H54 (cell line): ENCODE measurements at regions not wholly inside any gene's neighbourhood (a gene's known extent, or its start where the extent isn't known, plus 50 kb on each side); places are given as distances from the start of the nearest gene placed in this dataset.
"Not testable (repeated sequence)": the region's sequence is repeated elsewhere in the genome, so short reads cannot be mapped to it uniquely, and the experiment has no call there.

Experiments
- DNase-seq: peaks from one replicate; pipeline ENCODE4 v3.0.0; 2011; ENCODE audit warnings: low spot score, mixed read lengths; ENCODE audit not compliant: insufficient read length
- FAIRE-seq: peaks from 3 replicates; lab custom pipeline; 2011; peaks lifted over from hg19 to GRCh38; lab: Jason Lieb, UNC
- POLR2A ChIP-seq: IDR thresholded peaks from 2 replicates; pipeline ENCODE4 v1.6.1; 2011; ENCODE audit warnings: low read depth, mild to moderate bottlenecking, low read length

DNA sequence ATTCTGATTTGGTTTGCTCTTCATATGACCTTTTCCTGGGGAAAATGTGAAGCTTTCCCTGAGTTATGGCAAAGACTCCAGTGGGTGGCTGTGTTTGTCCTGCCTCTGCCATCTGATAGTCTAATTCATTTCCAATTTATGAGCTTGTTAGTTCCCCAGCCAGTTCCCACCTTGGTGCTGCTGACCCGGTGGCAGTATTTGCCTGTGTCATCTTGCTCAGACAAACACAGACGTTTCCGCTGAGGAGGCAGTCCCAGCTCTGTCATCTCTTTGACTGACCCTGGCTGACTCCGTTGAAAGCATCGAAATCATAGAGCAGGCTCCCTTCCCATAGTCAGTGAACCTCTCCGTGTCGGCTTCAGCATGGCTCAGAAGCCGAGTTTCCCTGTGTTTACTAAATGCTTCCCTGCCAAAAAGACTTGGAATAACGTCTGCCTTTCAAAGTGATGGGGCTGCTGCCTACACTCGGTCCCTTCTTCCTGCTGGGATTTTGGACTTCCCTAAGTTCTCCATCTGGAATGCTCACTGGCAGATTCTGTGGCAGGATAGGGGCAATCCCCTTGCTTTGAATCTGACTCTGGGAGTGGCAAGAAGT is 538.3 kb downstream of the NPIPA7 start:
- FAIRE-seq (no peak), DNase-seq (no peak)
- no peak for TF ChIP-seq POLR2A

DNA sequence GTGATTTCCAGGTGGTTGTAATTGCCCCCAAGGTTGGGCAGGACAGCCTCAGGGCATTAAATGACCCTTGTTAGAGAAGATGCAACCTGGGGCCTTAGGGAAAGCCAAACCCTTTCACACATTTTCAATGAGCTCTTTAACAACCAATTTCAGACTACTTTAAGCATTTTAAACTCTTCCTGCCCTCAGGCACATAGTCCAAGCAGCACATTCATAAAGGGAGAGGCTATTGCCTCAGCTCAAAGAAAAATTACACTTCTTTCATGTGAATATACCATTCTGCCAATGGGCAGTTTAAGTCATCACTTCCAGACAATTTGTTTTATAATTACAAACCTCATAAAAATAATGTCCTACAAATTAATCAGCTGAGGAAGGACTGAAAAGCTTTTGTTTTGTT is 544.5 kb downstream of the NPIPA7 start:
- FAIRE-seq, result no peak
- no peak for TF ChIP-seq POLR2A

DNA sequence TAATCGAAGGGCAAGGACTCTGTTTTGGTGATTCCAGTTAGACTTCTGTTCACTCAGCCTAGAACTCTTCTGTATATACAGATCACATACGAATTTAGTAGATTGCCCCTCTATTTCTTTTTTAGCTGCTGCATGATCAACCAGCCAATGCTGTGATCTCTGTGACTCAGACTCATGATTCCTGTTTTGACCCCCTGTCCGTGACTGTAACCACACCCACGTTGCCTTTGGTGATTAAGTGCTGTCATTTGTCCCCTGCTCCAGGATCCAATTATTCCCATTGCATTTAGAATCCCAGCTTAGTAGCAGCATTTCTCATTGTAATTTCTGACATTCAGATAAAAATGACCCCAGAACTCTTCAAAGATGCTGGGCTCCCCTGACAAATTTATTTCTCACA is 545.7 kb downstream of the NPIPA7 start:
- DNase-seq, result no peak
- FAIRE-seq, result no peak
- no peak for TF ChIP-seq POLR2A

More for the DNA sequence above, 544.5 kb downstream of the NPIPA7 start:
- no peak for DNase-seq

DNA sequence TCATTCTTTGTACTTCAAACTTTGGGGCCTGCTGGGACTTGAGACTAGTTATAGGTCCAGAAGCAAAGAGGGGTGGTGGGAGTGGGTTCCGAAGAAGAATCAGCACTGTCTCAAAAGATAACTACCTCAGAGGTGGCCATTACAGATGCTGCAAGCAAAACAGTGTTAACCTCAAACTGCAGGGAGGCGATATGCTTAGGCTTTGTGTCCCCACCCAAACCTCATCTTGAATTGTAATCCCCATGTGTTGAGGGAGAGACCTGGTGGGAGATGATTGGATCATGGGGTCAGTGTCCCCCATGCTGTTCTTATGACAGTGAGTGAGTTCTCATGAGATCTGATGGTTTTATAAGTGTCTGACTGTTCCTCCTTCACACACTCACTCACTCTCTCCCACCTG is 545.3 kb downstream of the XYLT1 start:
- no peak for TF ChIP-seq POLR2A
- no peak for DNase-seq
- no peak for FAIRE-seq

DNA sequence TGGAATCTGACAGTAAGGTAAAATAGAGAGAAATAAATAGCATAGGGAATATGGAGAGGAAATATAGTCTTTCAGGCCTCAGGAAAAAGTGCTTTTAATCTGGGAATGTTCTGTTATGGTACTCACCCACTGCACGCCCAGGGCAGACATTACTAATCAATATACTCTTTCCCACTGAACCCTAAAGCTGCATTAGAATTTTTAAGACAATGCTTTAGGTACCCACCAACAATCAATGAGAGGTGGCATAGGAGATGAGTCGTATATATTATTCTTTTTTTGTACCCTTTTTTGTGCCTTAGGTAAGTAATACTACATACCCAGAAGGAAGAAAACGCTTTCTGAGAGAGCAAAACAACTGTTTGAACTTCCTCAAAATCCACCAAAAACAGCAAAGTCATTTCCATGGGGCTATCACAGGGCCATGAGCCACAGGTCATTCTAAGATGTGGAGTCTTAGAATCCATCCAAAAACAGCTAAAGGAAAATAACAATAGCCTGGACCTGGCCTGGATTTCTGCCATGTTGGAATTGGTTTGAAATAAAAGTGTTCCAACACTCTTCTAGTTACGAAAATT is 542.1 kb downstream of the XYLT1 start:
- DNase-seq, result no peak
- no peak for FAIRE-seq
- TF ChIP-seq POLR2A, result no peak

DNA sequence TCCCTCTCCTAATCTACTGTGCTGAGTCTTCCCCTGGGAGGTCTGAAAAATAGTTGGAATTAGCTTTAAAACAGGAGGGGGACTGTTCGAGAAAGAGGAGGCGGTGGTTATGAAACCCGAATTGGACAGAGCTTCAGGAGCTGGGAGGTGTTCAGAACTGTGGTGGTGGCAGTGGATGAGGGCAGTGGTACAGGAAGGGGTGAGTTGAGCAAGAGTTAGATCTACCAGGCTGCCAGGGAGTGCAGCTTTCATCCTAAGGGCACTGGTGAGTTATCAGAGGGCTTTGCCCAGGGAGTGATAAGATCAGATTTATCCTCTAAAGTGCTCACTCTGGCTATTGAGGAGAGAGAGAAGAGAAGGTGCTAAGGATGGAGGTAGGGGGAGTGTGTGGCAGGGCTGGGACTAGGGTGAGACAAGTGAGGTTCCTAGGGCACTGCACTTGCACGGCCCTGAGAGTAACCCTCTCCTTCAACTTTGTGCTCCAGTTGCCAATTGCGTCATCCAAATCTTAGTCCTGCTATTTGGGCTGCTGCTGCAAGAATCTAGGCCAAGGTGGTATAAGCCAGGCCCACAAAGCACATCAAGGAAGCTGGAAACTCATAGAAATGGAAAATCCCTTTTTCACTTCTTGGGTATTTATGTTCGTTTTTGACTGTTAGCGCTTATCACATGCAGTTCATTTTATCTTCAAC is 540.3 kb downstream of the XYLT1 start:
- DNase-seq, result no peak
- no peak for FAIRE-seq
- no peak for TF ChIP-seq POLR2A

DNA sequence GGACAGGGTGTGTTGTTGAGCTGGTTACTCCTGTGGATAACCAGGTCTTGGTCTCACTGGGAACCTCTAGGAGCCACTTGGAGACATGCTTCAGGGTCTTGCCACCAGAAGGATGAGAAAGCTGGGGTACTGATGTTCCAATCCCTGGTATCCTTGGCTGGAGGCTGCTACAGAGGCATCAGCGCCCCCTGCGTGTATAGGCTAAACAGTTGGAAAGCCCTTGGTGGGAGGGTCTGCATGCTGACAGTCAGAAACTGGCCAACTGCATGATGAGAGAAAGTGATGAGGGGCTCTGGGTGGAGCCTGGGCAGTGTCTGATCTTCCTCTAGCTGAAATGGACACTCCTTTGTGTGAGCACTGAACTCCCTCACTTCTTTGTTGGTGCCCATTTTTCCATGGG is 536.9 kb downstream of the XYLT1 start:
- TF ChIP-seq POLR2A, result no peak
- DNase-seq, result no peak
- FAIRE-seq, result no peak

DNA sequence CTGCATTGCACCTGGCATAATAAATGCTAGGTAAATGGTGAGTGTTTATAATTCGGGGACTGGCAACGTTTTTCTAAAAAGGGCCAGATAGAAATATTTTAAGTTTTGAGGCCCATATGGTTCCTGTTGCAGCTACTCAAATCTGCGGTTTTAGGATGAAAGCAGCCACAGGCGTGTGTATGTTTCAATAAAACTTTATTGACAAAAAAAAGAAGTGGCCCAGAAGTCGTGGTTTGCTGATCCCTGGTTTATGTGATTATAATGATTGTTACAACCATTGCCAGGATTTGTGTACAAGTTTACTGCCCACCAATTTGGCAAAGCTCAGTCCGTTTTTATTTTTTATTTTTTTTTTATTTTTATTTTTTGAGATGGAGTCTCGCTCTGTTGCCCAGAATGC is 536.1 kb downstream of the XYLT1 start:
- no peak for TF ChIP-seq POLR2A
- no peak for FAIRE-seq
- DNase-seq, result no peak

DNA sequence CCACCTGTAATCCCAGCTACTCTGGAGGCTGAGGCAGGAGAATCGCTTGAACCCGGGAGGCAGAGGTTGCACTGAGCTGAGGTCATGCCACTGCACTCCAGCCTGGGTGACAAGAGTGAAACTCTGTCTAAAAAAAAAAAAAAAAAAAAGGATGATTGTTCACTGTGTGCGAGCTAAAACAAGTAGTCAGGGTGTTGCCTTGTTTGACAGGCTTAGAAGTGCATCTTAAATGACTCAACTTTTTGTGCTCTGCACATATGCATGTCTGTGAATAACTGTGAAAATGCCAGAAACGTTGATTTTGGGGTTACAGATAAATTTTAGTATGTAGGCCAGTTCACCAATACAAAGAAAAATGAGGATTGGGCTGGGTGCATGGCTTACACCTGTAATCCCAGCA is 534.9 kb downstream of the XYLT1 start:
- not testable (repeated sequence) for DNase-seq, FAIRE-seq

DNA sequence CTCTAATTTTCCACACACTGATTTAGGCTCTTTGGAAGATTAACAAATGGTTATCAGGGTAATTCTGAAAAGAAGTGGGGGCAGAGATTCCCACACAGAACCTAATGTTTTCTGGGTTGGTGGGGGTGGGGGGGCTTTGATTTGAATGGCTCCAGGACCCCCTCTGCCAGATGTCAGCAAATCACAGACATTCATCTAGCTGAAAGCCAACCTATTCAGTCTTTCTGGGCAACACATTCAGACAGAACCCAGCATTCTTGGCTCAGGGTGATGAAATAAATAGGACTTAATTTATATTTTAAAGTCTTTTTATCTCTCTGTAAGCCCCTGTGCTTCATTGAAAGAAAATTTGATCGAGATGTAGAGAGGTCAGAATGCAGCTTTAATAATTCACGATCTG is 533.2 kb downstream of the XYLT1 start:
- no peak for TF ChIP-seq POLR2A
- no peak for DNase-seq

DNA sequence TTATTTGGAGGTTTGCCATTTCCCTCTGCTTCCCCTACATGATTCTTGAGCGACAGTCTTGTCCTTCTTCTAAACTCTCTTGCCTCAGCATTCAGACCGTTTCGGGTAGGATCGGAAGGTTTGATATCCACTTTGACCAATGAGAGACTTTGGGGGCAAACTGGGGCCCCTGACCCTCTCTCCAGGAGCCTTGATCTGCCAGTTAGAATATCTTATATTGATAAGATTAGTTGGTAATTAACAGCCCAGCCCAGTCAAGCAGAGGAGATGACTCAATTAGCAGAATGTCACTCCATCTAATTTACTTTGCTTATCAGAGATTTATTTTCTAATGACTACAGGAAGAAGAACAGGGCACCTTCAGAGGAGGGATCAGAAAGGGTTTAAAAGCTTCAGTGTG is 532.8 kb downstream of the XYLT1 start:
- DNase-seq (no peak), FAIRE-seq (no peak)
- no peak for TF ChIP-seq POLR2A

More for the DNA sequence above, 533.2 kb downstream of the XYLT1 start:
- no peak for FAIRE-seq

DNA sequence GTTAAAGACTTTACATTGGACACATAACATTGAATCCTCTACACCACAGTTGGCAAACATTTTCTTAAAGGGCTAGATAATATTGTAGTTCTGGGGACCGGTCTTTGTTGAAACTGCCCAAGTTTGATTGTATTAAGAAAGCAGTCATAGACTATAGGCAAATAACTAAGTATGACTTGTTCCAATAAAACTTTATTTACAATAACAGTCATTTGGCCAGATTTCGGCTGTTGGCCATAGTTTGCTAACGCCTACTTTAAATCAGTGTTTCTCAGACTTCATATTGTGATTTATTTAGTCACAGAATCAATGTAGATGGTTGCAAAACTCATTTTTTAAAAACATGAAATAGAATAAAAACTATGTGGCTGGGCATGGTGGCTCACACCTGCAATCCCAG is 531.8 kb downstream of the XYLT1 start:
- FAIRE-seq, result no peak

DNA sequence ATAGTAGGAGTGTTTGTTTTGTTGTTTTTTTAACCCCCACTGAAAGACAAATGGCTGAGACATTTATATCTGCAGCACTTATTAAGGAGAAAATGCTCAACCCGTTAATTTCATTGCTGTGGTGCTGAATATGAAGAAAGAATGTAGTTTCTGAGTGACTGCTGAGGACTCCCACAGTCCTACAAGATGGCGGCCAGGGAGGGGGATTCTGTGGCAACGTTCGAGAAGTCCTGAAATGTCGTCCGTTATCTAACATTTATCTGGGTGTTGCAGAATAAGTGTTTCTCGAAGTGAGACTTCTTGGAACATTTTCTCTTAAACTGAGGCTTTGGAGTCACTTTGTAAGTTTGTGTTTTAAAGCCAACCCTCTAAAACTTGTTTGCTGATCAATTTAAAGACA is 530.4 kb downstream of the XYLT1 start:
- TF ChIP-seq POLR2A, result no peak
- DNase-seq (no peak), FAIRE-seq (no peak)

More for the DNA sequence above, 531.8 kb downstream of the XYLT1 start:
- no peak for DNase-seq
- TF ChIP-seq POLR2A, result no peak

DNA sequence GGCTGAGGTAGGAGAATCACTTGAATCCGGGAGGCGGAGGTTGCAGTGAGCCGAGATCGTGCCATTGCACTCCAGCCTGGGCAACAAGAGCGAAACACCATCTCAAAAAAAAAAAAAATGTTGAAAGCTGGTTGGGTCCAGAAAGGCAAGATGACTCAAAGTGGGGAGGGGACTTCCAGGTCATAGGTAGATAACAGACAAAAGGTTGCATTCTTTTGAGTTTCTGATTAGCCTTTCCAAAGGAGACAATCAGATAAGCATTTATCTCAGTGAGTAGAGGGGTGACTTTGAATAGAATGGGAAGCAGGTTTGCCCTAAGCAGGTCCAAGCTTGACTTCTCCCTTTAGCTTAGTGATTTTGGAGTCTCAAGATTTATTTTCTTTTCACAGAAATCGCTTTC is 527.9 kb downstream of the XYLT1 start:
- not testable (repeated sequence) for DNase-seq, FAIRE-seq

DNA sequence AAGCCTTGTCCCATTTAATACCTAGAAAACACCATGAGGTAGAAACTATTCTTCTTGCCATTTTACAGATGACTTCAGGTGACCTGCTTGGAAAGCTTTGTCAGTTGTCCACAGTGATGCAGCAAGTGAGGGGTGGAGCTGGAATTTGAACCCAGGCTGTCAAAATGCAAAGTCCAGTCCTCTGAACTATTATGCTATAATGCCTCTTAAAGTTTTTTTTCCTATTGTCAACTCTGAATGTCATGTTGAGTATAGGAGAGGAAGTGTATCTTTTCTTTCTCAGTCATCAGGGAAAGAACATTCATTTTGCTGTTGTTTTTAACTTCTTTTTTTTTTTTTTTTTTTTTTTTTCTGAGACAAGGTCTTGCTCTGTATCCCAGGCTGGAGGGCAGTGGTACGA is 525.6 kb downstream of the XYLT1 start:
- FAIRE-seq (no peak), DNase-seq (no peak)

More for the DNA sequence above, 525.6 kb downstream of the XYLT1 start:
- no peak for TF ChIP-seq POLR2A
